ENCODE measurements at regions not wholly inside any gene's neighbourhood (a gene's known extent, or its start where the extent isn't known, plus 50 kb on each side); places are given as distances from the start of the nearest gene placed in this dataset.

GRCh38 chr6:56842686-56843475, 112.0 kb upstream of the BEND6 start:
- no peak for DNase-seq
- H3K27ac ChIP-seq: peak overlapping the region; percentile 70 to 78 (median 75)
- WGBS, 2 donors: 16 to 17% methylated on average over 27 to 28 of the region's 47 CpGs

GRCh38 chr6:56841751-56842150, 113.2 kb upstream of the BEND6 start:
- WGBS, 2 donors: 65 to 90% methylated on average over 1 of the region's 1 CpG
- Histone ChIP-seq H3K36me3 (no peaks in the 10 kb centered on the region), H3K27ac (no peak overlapping the region), H3K4me1 (peaks cover 3 to 28% (median 11%) of the 10 kb centered on the region in 4 donors), H3K9me3 (no peaks in the 10 kb centered on the region), H3K4me3 (peak overlapping the region in 1 of 4 donors; percentile 55), H3K27me3 (peaks cover 0 to 12% (median 3%) of the 10 kb centered on the region in 4 donors)
- DNase-seq (no peak), ATAC-seq (ENCODE audit: low FRiP score in 2 of 2) (no peak)
- TF ChIP-seq EP300 (IDR thresholded peaks at IDR 0.05) (no peak), POLR2A (IDR thresholded peaks at IDR 0.05) (no peak), POLR2AphosphoS5 (IDR thresholded peaks at IDR 0.05) (no peak), CTCF (IDR thresholded peaks at IDR 0.05) (no peak)

More at GRCh38 chr6:56842686-56843475, 112.0 kb upstream of the BEND6 start:
- ATAC-seq (ENCODE audit: low FRiP score in 2 of 2): peak in 1 of 2 donors; percentile 54
- TF ChIP-seq EP300 (IDR thresholded peaks at IDR 0.05) (no peak), POLR2A (IDR thresholded peaks at IDR 0.05) (peak in 2 of 4 donors; percentile 6 to 12), CTCF (IDR thresholded peaks at IDR 0.05) (no peak), POLR2AphosphoS5 (IDR thresholded peaks at IDR 0.05) (peak in 1 of 2 donors; percentile 6)
- Histone ChIP-seq H3K36me3 (no peaks in the 10 kb centered on the region), H3K4me1 (peaks cover 3 to 28% (median 11%) of the 10 kb centered on the region in 4 donors), H3K4me3 (peak overlapping the region; percentile 21 to 61 (median 56)), H3K9me3 (no peaks in the 10 kb centered on the region), H3K27me3 (peaks cover 0 to 12% (median 3%) of the 10 kb centered on the region in 4 donors)

GRCh38 chr6:56841381-56841749, 113.5 kb upstream of the BEND6 start:
- WGBS, 2 donors: 56 to 72% methylated on average over 3 of the region's 3 CpGs
- Histone ChIP-seq H3K27ac (peak overlapping the region in 1 of 4 donors; percentile 20), H3K27me3 (peaks cover 0 to 12% (median 3%) of the 10 kb centered on the region in 4 donors), H3K9me3 (no peaks in the 10 kb centered on the region), H3K36me3 (no peaks in the 10 kb centered on the region), H3K4me1 (peaks cover 3 to 28% (median 11%) of the 10 kb centered on the region in 4 donors), H3K4me3 (peak overlapping the region in 1 of 4 donors; percentile 55)
- no peak for DNase-seq
- no peak for ATAC-seq (ENCODE audit: low FRiP score in 2 of 2)
- no peak for TF ChIP-seq POLR2AphosphoS5 (IDR thresholded peaks at IDR 0.05)
- no peak for TF ChIP-seq EP300 (IDR thresholded peaks at IDR 0.05)
- no peak for TF ChIP-seq CTCF (IDR thresholded peaks at IDR 0.05)
- no peak for TF ChIP-seq POLR2A (IDR thresholded peaks at IDR 0.05)

- no peaks in the 10 kb centered on the region for H3K9me3 ChIP-seq
- H3K4me1 ChIP-seq: peaks cover 3 to 28% (median 11%) of the 10 kb centered on the region in 4 donors
- H3K27me3 ChIP-seq: peaks cover 0 to 12% (median 3%) of the 10 kb centered on the region in 4 donors
- H3K27ac ChIP-seq: peak overlapping the region in 3 of 4 donors; percentile 20 to 62 (median 35)
- ATAC-seq (ENCODE audit: low FRiP score in 2 of 2): peak in 1 of 2 donors; percentile 57
- peak overlapping the region in 1 of 4 donors; percentile 55 for H3K4me3 ChIP-seq
- DNase-seq: no peak
- TF ChIP-seq POLR2A (IDR thresholded peaks at IDR 0.05): peak in 1 of 4 donors; percentile 15
- no peak for TF ChIP-seq CTCF (IDR thresholded peaks at IDR 0.05)
- H3K36me3 ChIP-seq: no peaks in the 10 kb centered on the region
- 59 to 66% methylated on average over 6 of the region's 6 CpGs for WGBS, 2 donors
Measured at GRCh38 chr6:56840467-56841380, 114.2 kb upstream of the BEND6 start.

All from upper lobe of left lung (tissue), 6 donors.